ENCODE measurements at regions not wholly inside any gene's neighbourhood (a gene's known extent, or its start where the extent isn't known, plus 50 kb on each side); places are given as distances from the start of the nearest gene placed in this dataset.

DNA sequence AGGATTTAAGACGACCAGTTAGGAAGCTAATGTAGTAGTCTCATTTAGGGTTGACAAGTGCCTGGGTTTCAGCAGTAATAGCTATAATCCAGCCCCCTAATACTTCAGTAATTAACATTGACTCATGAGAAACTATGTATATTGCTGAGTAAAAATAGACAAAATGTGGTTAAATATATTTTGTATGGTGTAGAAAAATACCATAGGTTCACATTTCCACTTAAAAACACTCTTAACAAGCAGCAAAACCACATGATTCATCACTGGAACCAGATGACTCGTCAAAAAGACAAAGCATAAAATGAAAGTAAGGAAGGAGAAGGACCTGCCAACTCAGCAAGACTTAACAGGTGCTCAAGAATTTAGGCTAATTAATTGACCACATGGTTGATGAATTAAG, 288.9 kb downstream of the EFHB start (continued):
- TF ChIP-seq, protein P1, sequence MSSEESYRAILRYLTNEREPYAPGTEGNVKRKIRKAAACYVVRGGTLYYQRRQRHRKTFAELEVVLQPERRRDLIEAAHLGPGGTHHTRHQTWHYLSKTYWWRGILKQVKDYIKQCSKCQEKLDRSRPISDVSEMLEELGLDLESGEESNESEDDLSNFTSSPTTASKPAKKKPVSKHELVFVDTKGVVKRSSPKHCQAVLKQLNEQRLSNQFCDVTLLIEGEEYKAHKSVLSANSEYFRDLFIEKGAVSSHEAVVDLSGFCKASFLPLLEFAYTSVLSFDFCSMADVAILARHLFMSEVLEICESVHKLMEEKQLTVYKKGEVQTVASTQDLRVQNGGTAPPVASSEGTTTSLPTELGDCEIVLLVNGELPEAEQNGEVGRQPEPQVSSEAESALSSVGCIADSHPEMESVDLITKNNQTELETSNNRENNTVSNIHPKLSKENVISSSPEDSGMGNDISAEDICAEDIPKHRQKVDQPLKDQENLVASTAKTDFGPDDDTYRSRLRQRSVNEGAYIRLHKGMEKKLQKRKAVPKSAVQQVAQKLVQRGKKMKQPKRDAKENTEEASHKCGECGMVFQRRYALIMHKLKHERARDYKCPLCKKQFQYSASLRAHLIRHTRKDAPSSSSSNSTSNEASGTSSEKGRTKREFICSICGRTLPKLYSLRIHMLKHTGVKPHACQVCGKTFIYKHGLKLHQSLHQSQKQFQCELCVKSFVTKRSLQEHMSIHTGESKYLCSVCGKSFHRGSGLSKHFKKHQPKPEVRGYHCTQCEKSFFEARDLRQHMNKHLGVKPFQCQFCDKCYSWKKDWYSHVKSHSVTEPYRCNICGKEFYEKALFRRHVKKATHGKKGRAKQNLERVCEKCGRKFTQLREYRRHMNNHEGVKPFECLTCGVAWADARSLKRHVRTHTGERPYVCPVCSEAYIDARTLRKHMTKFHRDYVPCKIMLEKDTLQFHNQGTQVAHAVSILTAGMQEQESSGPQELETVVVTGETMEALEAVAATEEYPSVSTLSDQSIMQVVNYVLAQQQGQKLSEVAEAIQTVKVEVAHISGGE (CRISPR knock-in tag; IDR thresholded peaks at IDR 0.05) = no peak
- TF ChIP-seq ZBTB33 (IDR thresholded peaks at IDR 0.05) = no peak
- TF ChIP-seq PAX8 (IDR thresholded peaks at IDR 0.05) = no peak
- TF ChIP-seq WRNIP1 (IDR thresholded peaks at IDR 0.05; ENCODE audit: borderline replicate concordance, low read depth, low read length) = no peak
- peak; percentile 86 for TF ChIP-seq ATF2 (IDR thresholded peaks at IDR 0.05; ENCODE audit: low read length)
- no peak for TF ChIP-seq KLF5 (IDR thresholded peaks at IDR 0.05; ENCODE audit: partially characterized antibody)
- no peak for TF ChIP-seq SIN3A (IDR thresholded peaks at IDR 0.05; ENCODE audit: low read depth, low read length)
- TF ChIP-seq NR2F1 (conservative IDR thresholded peaks at IDR 0.05) = no peak
- TF ChIP-seq, protein P2, sequence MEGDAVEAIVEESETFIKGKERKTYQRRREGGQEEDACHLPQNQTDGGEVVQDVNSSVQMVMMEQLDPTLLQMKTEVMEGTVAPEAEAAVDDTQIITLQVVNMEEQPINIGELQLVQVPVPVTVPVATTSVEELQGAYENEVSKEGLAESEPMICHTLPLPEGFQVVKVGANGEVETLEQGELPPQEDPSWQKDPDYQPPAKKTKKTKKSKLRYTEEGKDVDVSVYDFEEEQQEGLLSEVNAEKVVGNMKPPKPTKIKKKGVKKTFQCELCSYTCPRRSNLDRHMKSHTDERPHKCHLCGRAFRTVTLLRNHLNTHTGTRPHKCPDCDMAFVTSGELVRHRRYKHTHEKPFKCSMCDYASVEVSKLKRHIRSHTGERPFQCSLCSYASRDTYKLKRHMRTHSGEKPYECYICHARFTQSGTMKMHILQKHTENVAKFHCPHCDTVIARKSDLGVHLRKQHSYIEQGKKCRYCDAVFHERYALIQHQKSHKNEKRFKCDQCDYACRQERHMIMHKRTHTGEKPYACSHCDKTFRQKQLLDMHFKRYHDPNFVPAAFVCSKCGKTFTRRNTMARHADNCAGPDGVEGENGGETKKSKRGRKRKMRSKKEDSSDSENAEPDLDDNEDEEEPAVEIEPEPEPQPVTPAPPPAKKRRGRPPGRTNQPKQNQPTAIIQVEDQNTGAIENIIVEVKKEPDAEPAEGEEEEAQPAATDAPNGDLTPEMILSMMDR (IDR thresholded peaks at IDR 0.05 in 2 of 3, conservative IDR thresholded peaks at IDR 0.05 in 1 of 3; ENCODE audit: control insufficient read depth in 2 of 3, extremely low read depth in 1 of 3, insufficient read depth in 1 of 3, low read depth in 3 of 3, low read length in 3 of 3) = no peak
- TF ChIP-seq MTA2 (IDR thresholded peaks at IDR 0.05; ENCODE audit: low read depth) = peak; percentile 71
- TF ChIP-seq, protein P3, sequence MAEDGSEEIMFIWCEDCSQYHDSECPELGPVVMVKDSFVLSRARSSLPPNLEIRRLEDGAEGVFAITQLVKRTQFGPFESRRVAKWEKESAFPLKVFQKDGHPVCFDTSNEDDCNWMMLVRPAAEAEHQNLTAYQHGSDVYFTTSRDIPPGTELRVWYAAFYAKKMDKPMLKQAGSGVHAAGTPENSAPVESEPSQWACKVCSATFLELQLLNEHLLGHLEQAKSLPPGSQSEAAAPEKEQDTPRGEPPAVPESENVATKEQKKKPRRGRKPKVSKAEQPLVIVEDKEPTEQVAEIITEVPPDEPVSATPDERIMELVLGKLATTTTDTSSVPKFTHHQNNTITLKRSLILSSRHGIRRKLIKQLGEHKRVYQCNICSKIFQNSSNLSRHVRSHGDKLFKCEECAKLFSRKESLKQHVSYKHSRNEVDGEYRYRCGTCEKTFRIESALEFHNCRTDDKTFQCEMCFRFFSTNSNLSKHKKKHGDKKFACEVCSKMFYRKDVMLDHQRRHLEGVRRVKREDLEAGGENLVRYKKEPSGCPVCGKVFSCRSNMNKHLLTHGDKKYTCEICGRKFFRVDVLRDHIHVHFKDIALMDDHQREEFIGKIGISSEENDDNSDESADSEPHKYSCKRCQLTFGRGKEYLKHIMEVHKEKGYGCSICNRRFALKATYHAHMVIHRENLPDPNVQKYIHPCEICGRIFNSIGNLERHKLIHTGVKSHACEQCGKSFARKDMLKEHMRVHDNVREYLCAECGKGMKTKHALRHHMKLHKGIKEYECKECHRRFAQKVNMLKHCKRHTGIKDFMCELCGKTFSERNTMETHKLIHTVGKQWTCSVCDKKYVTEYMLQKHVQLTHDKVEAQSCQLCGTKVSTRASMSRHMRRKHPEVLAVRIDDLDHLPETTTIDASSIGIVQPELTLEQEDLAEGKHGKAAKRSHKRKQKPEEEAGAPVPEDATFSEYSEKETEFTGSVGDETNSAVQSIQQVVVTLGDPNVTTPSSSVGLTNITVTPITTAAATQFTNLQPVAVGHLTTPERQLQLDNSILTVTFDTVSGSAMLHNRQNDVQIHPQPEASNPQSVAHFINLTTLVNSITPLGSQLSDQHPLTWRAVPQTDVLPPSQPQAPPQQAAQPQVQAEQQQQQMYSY (CRISPR knock-in tag; IDR thresholded peaks at IDR 0.05) = no peak
- no peak for TF ChIP-seq TARDBP (IDR thresholded peaks at IDR 0.05; ENCODE audit: borderline replicate concordance)
- no peak for TF ChIP-seq MYC (IDR thresholded peaks at IDR 0.05; ENCODE audit: insufficient read depth, insufficient read length, insufficient replicate concordance, low read length, severe bottlenecking)
- TF ChIP-seq BMI1 (IDR thresholded peaks at IDR 0.05; ENCODE audit: borderline replicate concordance) = no peak
- peak; percentile 94 for TF ChIP-seq RUNX3 (IDR thresholded peaks at IDR 0.05; ENCODE audit: low read length)
- no peak for TF ChIP-seq CBX3 (IDR thresholded peaks at IDR 0.05; ENCODE audit: borderline replicate concordance, low read depth)
- TF ChIP-seq RFX5 (IDR thresholded peaks at IDR 0.05; ENCODE audit: low read depth, low read length) = no peak
- no peak for TF ChIP-seq SUPT20H (IDR thresholded peaks at IDR 0.05; ENCODE audit: borderline replicate concordance, control insufficient read depth, low read depth, low read length)
- no peak for TF ChIP-seq TBL1XR1 (IDR thresholded peaks at IDR 0.05; ENCODE audit: low read depth, low read length)
- no peak for TF ChIP-seq ZSCAN29 (IDR thresholded peaks at IDR 0.05)
